ENCODE measurements at regions not wholly inside any gene's neighbourhood (a gene's known extent, or its start where the extent isn't known, plus 50 kb on each side); places are given as distances from the start of the nearest gene placed in this dataset.

- DNase-seq (ENCODE audit: low read depth) = peak; percentile 52
These were observed 78.6 kb downstream of the SCG2 start for GRCh38 chr2:223523551-223524001.

GRCh38 chr2:223524066-223524465 is 78.1 kb downstream of the SCG2 start:
- no peak for DNase-seq (ENCODE audit: low read depth)

GRCh38 chr2:223526106-223526505 is 76.1 kb downstream of the SCG2 start:
- DNase-seq (ENCODE audit: low read depth) = no peak

GRCh38 chr2:223528036-223528435 is 74.1 kb downstream of the SCG2 start:
- no peak for DNase-seq (ENCODE audit: low read depth)

- no peak for DNase-seq (ENCODE audit: low read depth)
These were observed 72.5 kb downstream of the SCG2 start for GRCh38 chr2:223529696-223530095.

- no peak for DNase-seq (ENCODE audit: low read depth)
These were observed 71.3 kb downstream of the SCG2 start for GRCh38 chr2:223530811-223531210.

- DNase-seq (ENCODE audit: low read depth) = no peak
These were observed 70.0 kb downstream of the SCG2 start for GRCh38 chr2:223532161-223532560.

GRCh38 chr2:223532712-223533111 is 69.4 kb downstream of the SCG2 start:
- no peak for DNase-seq (ENCODE audit: low read depth)

- no peak for DNase-seq (ENCODE audit: low read depth)
These were observed 65.6 kb downstream of the SCG2 start for GRCh38 chr2:223536546-223536945.

- no peak for DNase-seq (ENCODE audit: low read depth)
These were observed 65.0 kb downstream of the SCG2 start for GRCh38 chr2:223537115-223537514.

- DNase-seq (ENCODE audit: low read depth) = peak; percentile 40
These were observed 64.2 kb downstream of the SCG2 start for GRCh38 chr2:223537651-223538601.

GRCh38 chr2:223538920-223539440 is 63.2 kb downstream of the SCG2 start:
- peak; percentile 38 for DNase-seq (ENCODE audit: low read depth)

GRCh38 chr2:223541546-223541945 is 60.6 kb downstream of the SCG2 start:
- DNase-seq (ENCODE audit: low read depth) = no peak

- no peak for DNase-seq (ENCODE audit: low read depth)
These were observed 59.7 kb downstream of the SCG2 start for GRCh38 chr2:223542501-223542900.

GRCh38 chr2:223545406-223545805 is 56.8 kb downstream of the SCG2 start:
- no peak for DNase-seq (ENCODE audit: low read depth)

GRCh38 chr2:223545830-223546229 is 56.3 kb downstream of the SCG2 start:
- peak; percentile 36 for DNase-seq (ENCODE audit: low read depth)

All from amniotic epithelial cell (primary cell).